WI38 (cell line): ENCODE measurements at regions not wholly inside any gene's neighbourhood (a gene's known extent, or its start where the extent isn't known, plus 50 kb on each side); places are given as distances from the start of the nearest gene placed in this dataset.

Experiments
- H3K4me3 ChIP-seq: 2 replicates; pipeline ENCODE4 v1.5.1; 2011; ENCODE audit warnings: low read depth, mild to moderate bottlenecking, control low read depth, low read length
- CTCF ChIP-seq: IDR thresholded peaks from 2 replicates; pipeline ENCODE4 v1.5.1; 2012; ENCODE audit warnings: low read depth, mild to moderate bottlenecking, control low read depth, low read length

GRCh38 chr11:10373929-10374328 is 69.1 kb downstream of the ADM start:
- no peak for TF ChIP-seq CTCF
- no peak overlapping the region for H3K4me3 ChIP-seq

- TF ChIP-seq CTCF: no peak
- H3K4me3 ChIP-seq: no peak overlapping the region
Observed at GRCh38 chr11:10374386-10374785, 69.5 kb downstream of the ADM start.

GRCh38 chr11:10375280-10375971 is 70.6 kb downstream of the ADM start:
- no peak overlapping the region for H3K4me3 ChIP-seq
- TF ChIP-seq CTCF: no peak

GRCh38 chr11:10376061-10376460 is 71.2 kb downstream of the ADM start:
- H3K4me3 ChIP-seq: no peak overlapping the region
- TF ChIP-seq CTCF: no peak

- H3K4me3 ChIP-seq: no peak overlapping the region
- TF ChIP-seq CTCF: no peak
Observed at GRCh38 chr11:10377183-10377582, 72.3 kb downstream of the ADM start.

- H3K4me3 ChIP-seq: no peak overlapping the region
- TF ChIP-seq CTCF: no peak
Observed at GRCh38 chr11:10378362-10378761, 73.5 kb downstream of the ADM start.

- no peak for TF ChIP-seq CTCF
- H3K4me3 ChIP-seq: no peak overlapping the region
Observed at GRCh38 chr11:10379022-10379421, 74.1 kb downstream of the ADM start.
